ENCODE measurements at regions not wholly inside any gene's neighbourhood (a gene's known extent, or its start where the extent isn't known, plus 50 kb on each side); places are given as distances from the start of the nearest gene placed in this dataset.

DNA sequence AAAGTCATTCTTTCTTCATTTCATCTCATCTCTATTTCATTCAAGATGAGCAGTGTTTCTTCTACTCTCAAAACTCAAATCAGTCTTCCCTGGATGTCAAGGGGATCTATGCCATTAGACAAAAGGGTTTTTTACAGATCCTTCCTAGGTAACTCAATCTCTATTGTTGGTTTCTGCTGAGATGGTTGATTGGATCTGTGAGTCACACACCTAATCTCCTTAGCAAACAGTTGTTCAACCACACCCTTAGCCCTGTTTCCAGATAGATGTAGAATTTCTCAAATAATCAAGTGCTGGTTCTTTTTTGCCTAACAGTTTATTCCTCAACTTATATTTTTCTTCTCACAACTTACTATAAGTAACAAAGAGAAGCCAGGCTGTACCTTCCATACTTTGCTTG, 200.5 kb downstream of the KDR start:
- intact Hi-C loops (cut with DNase I) = no loop called here
- DNase-seq = no peak
- Histone ChIP-seq H3K9me3 (no peaks in the 10 kb centered on the region), H3K4me3 (no peak overlapping the region), H3K36me3 (no peaks in the 10 kb centered on the region), H3K27ac (no peak overlapping the region), H3K27me3 (no peaks in the 10 kb centered on the region), H3K4me1 (no peaks in the 10 kb centered on the region)
- TF ChIP-seq, protein P1, sequence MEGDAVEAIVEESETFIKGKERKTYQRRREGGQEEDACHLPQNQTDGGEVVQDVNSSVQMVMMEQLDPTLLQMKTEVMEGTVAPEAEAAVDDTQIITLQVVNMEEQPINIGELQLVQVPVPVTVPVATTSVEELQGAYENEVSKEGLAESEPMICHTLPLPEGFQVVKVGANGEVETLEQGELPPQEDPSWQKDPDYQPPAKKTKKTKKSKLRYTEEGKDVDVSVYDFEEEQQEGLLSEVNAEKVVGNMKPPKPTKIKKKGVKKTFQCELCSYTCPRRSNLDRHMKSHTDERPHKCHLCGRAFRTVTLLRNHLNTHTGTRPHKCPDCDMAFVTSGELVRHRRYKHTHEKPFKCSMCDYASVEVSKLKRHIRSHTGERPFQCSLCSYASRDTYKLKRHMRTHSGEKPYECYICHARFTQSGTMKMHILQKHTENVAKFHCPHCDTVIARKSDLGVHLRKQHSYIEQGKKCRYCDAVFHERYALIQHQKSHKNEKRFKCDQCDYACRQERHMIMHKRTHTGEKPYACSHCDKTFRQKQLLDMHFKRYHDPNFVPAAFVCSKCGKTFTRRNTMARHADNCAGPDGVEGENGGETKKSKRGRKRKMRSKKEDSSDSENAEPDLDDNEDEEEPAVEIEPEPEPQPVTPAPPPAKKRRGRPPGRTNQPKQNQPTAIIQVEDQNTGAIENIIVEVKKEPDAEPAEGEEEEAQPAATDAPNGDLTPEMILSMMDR (IDR thresholded peaks at IDR 0.05) = no peak
- ATAC-seq = no peak

DNA sequence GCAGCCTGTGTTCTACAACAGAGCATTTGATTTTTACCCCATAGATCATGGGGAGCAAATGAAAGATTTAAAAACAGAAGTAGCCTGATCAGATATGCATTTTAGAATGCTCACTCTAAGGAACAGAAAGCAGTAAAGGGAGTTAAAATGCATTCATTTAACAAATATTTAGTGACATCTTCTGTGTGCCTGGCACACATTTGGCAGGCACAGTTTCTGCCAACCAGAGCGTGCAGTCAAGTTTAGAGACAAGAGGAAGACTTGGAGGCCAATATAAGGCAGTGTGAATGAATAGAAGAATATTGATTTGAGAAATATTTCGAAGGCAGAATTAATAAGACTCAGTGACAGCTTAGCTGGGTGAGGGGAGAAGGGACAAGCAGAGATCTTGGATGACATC, 210.1 kb downstream of the KDR start:
- no peaks in the 10 kb centered on the region for H3K9me3 ChIP-seq
- no peaks in the 10 kb centered on the region for H3K27me3 ChIP-seq
- H3K4me3 ChIP-seq = no peak overlapping the region
- no peaks in the 10 kb centered on the region for H3K36me3 ChIP-seq
- H3K27ac ChIP-seq = no peak overlapping the region
- H3K4me1 ChIP-seq = no peaks in the 10 kb centered on the region
- intact Hi-C loops (cut with DNase I) = no loop called here
- ATAC-seq = no peak
- DNase-seq = no peak
- TF ChIP-seq, protein P1 (IDR thresholded peaks at IDR 0.05) = no peak

DNA sequence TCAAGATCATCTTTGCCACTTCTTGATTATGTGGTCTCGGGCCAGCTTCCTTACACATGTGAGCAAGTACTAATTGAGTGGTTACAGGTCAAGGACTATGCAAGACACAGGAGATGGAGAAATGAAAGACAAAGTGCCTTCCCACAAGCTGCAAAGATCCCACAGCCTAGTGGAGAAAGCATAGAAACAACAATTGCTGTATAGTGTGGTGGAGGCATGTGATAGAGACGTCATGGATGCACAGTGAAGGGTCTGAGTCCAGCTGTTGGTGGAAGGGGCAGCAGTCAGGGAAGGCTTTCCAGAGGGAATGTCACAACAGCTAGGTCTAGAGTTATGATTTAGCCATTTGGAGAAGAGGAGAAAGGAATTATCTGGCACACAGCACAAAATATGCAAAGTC, 210.6 kb downstream of the KDR start:
- no peak for ATAC-seq
- TF ChIP-seq, protein P1 (IDR thresholded peaks at IDR 0.05) = no peak

DNA sequence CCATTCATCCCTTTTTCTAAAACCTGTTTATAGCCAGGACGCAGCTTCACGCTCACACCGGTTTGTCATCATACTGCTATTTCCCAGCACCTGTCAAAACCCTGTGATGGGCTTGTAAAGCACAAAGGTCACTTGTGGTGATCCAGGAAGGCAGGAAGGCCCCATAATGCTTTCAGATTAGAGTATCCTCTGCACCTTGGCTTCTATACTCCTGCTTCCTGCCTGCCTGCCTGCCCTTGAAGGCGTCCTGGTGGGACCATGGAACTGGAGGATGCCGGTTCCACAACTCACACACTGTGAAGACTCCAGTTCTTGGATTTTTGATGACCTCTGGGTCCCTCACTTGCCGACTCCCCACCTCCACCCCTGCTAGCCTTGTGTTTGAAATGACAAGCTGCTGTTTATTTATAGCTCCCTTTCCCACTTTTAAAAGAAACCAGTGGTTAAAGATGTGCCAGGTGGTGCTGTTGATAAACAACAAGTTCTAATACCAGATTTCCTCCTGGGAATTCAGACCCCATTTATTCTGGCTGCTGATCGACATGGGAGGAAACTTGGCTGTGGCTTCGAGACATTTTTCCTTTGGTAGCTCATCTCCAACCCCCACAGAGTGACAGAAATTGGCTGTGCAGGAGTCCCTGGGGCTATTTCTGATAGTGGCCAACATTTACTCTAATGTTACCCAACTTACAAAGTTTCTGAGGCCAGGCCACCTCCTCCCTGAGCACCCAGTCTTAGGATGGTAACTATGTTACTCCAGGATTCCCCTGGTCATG, 211.5 kb downstream of the KDR start:
- TF ChIP-seq, protein P1 (IDR thresholded peaks at IDR 0.05) = no peak
- Histone ChIP-seq H3K27ac (no peak overlapping the region), H3K36me3 (no peaks in the 10 kb centered on the region), H3K4me1 (no peaks in the 10 kb centered on the region), H3K4me3 (no peak overlapping the region), H3K9me3 (no peaks in the 10 kb centered on the region), H3K27me3 (no peaks in the 10 kb centered on the region)
- no peak for DNase-seq
- no peak for ATAC-seq
- intact Hi-C loops (cut with DNase I) = no loop called here

More for the DNA sequence above, 210.6 kb downstream of the KDR start:
- Histone ChIP-seq H3K27me3 (no peaks in the 10 kb centered on the region), H3K27ac (no peak overlapping the region), H3K9me3 (no peaks in the 10 kb centered on the region), H3K4me3 (no peak overlapping the region), H3K36me3 (no peaks in the 10 kb centered on the region), H3K4me1 (no peaks in the 10 kb centered on the region)
- no peak for DNase-seq
- intact Hi-C loops (cut with DNase I) = no loop called here

DNA sequence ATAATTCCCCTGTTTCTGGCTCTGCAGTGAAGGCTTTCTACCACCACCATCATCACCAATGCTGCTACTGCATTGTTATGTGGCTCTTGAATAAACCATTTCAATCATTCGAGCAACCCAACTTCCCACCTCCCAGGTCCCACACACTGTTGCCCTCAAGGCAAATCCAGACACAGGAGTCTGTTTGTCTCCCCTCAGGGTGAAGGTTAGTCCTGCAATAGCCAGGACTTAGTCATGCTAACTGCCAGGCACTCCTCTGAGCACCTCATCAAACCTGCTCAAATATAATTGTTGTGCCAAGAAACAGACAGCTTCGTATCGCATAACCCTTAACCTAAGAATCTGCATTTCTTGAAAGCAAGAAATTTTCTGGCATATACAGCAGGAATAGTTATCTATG, 213.2 kb downstream of the KDR start:
- intact Hi-C loops (cut with DNase I) = no loop called here
- Histone ChIP-seq H3K9me3 (no peaks in the 10 kb centered on the region), H3K4me3 (no peak overlapping the region), H3K27me3 (no peaks in the 10 kb centered on the region), H3K36me3 (no peaks in the 10 kb centered on the region), H3K27ac (no peak overlapping the region), H3K4me1 (no peaks in the 10 kb centered on the region)
- DNase-seq (no peak), ATAC-seq (no peak)
- TF ChIP-seq, protein P1 (IDR thresholded peaks at IDR 0.05) = no peak

DNA sequence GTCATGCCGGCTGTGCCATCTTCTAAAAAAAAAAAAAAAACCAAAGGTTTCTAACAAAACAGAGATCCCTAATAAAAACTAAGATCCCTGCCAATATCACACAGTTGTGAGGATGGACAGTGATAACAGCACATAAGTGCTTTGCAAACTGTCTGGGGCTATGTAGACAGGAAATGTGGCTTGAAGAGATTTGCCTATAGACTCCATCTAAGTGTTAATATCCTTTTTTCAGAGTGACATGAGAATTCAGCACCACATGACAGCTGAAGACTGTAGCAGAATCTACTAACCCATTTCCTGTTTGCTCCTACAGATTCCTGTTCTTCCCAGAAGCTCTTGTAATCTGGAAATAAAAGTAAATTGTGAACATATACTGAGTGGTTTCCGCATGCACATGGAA, 215.4 kb downstream of the KDR start:
- Histone ChIP-seq H3K4me3 (no peak overlapping the region), H3K4me1 (no peaks in the 10 kb centered on the region), H3K36me3 (no peaks in the 10 kb centered on the region), H3K9me3 (peaks cover 3% of the 10 kb centered on the region), H3K27me3 (no peaks in the 10 kb centered on the region), H3K27ac (no peak overlapping the region)
- TF ChIP-seq, protein P1 (IDR thresholded peaks at IDR 0.05) = no peak
- DNase-seq (no peak), ATAC-seq (no peak)
- intact Hi-C loops (cut with DNase I) = no loop called here

Measured in upper lobe of right lung (tissue), 1 donor.